T-helper 17 cell (primary cell): ENCODE measurements at regions not wholly inside any gene's neighbourhood (a gene's known extent, or its start where the extent isn't known, plus 50 kb on each side); places are given as distances from the start of the nearest gene placed in this dataset.
"Not testable (repeated sequence)": the region's sequence is repeated elsewhere in the genome, so short reads cannot be mapped to it uniquely, and the experiment has no call there.

Experiments used
- ATAC-seq: fragments of 150-1000 bp; cut with Tn5 transposase; 2 replicates; pipeline ENCODE4 v1.10.0; 2021; ENCODE audit warnings: mild to moderate bottlenecking, moderate library complexity
- DNase-seq, 3 donors: peaks; one replicate each; pipeline versions ENCODE4 v3.0.0 to v3.0.0-alpha.2; 2020 to 2021
- H3K9me3 ChIP-seq: one replicate; pipeline ENCODE4 v1.7.0; 2013; ENCODE audit warnings: low read length, mild to moderate bottlenecking; ENCODE audit not compliant: control insufficient read depth, poor library complexity, severe bottlenecking
- H3K27ac Mint-ChIP-seq: one replicate; pipeline ENCODE4 v1.8.0; 2022; ENCODE audit warnings: mild to moderate bottlenecking, moderate library complexity, mixed read lengths
- H3K27me3 Mint-ChIP-seq: one replicate; pipeline ENCODE4 v1.8.0; 2022; ENCODE audit warnings: mixed read lengths
- H3K36me3 Mint-ChIP-seq: one replicate; pipeline ENCODE4 v1.8.0; 2022; ENCODE audit warnings: low read depth, mixed read lengths
- H3K4me1 Mint-ChIP-seq: one replicate; pipeline ENCODE4 v1.8.0; 2022; ENCODE audit warnings: mild to moderate bottlenecking, mixed read lengths
- H3K4me3 Mint-ChIP-seq: one replicate; pipeline ENCODE4 v1.8.0; 2022; ENCODE audit warnings: mild to moderate bottlenecking, moderate library complexity, mixed read lengths

GRCh38 chr14:19132836-19133120, 165.5 kb downstream of the POTEM start:
- not testable (repeated sequence) for H3K27me3 Mint-ChIP-seq, H3K4me1 Mint-ChIP-seq, DNase-seq, ATAC-seq, H3K4me3 Mint-ChIP-seq, H3K36me3 Mint-ChIP-seq, H3K9me3 ChIP-seq, H3K27ac Mint-ChIP-seq

- not testable (repeated sequence) for DNase-seq, H3K4me1 Mint-ChIP-seq, H3K27me3 Mint-ChIP-seq, H3K27ac Mint-ChIP-seq, H3K9me3 ChIP-seq, ATAC-seq, H3K36me3 Mint-ChIP-seq, H3K4me3 Mint-ChIP-seq
Observed at GRCh38 chr14:19157106-19157709, 190.0 kb downstream of the POTEM start.

- H3K9me3 ChIP-seq, ATAC-seq, DNase-seq, H3K36me3 Mint-ChIP-seq, H3K27ac Mint-ChIP-seq, H3K4me1 Mint-ChIP-seq, H3K27me3 Mint-ChIP-seq, H3K4me3 Mint-ChIP-seq: not testable (repeated sequence)
Observed at GRCh38 chr14:19158012-19158411, 190.8 kb downstream of the POTEM start.

GRCh38 chr14:19158588-19158987, 191.4 kb downstream of the POTEM start:
- H3K36me3 Mint-ChIP-seq, H3K9me3 ChIP-seq: not testable (repeated sequence)

GRCh38 chr14:19159003-19159625, 191.9 kb downstream of the POTEM start:
- H3K9me3 ChIP-seq, DNase-seq, H3K27me3 Mint-ChIP-seq, H3K27ac Mint-ChIP-seq, ATAC-seq, H3K36me3 Mint-ChIP-seq, H3K4me3 Mint-ChIP-seq, H3K4me1 Mint-ChIP-seq: not testable (repeated sequence)

More at GRCh38 chr14:19158588-19158987, 191.4 kb downstream of the POTEM start:
- H3K4me1 Mint-ChIP-seq, H3K4me3 Mint-ChIP-seq, H3K27ac Mint-ChIP-seq, ATAC-seq, DNase-seq, H3K27me3 Mint-ChIP-seq: not testable (repeated sequence)

- DNase-seq, H3K36me3 Mint-ChIP-seq, ATAC-seq, H3K27ac Mint-ChIP-seq, H3K4me3 Mint-ChIP-seq, H3K27me3 Mint-ChIP-seq, H3K9me3 ChIP-seq, H3K4me1 Mint-ChIP-seq: not testable (repeated sequence)
Observed at GRCh38 chr14:19160379-19160778, 193.1 kb downstream of the POTEM start.

- not testable (repeated sequence) for H3K36me3 Mint-ChIP-seq, DNase-seq, H3K27ac Mint-ChIP-seq, H3K27me3 Mint-ChIP-seq, ATAC-seq, H3K4me3 Mint-ChIP-seq, H3K4me1 Mint-ChIP-seq, H3K9me3 ChIP-seq
Observed at GRCh38 chr14:19161251-19162033, 194.2 kb downstream of the POTEM start.

- not testable (repeated sequence) for H3K4me3 Mint-ChIP-seq, H3K9me3 ChIP-seq, H3K27me3 Mint-ChIP-seq, H3K36me3 Mint-ChIP-seq, H3K4me1 Mint-ChIP-seq, ATAC-seq, DNase-seq, H3K27ac Mint-ChIP-seq
Observed at GRCh38 chr14:19162034-19162706, 194.9 kb downstream of the POTEM start.

GRCh38 chr14:19162920-19163319, 195.7 kb downstream of the POTEM start:
- H3K4me3 Mint-ChIP-seq, H3K9me3 ChIP-seq, H3K36me3 Mint-ChIP-seq, H3K27ac Mint-ChIP-seq, DNase-seq, ATAC-seq, H3K4me1 Mint-ChIP-seq, H3K27me3 Mint-ChIP-seq: not testable (repeated sequence)

GRCh38 chr14:19163891-19164290, 196.7 kb downstream of the POTEM start:
- H3K4me3 Mint-ChIP-seq, H3K27me3 Mint-ChIP-seq, DNase-seq, ATAC-seq, H3K36me3 Mint-ChIP-seq, H3K4me1 Mint-ChIP-seq, H3K9me3 ChIP-seq, H3K27ac Mint-ChIP-seq: not testable (repeated sequence)

- not testable (repeated sequence) for H3K4me3 Mint-ChIP-seq, H3K4me1 Mint-ChIP-seq, H3K9me3 ChIP-seq, DNase-seq, H3K27ac Mint-ChIP-seq, H3K27me3 Mint-ChIP-seq, ATAC-seq, H3K36me3 Mint-ChIP-seq
Observed at GRCh38 chr14:19164426-19164825, 197.2 kb downstream of the POTEM start.

- DNase-seq, H3K4me1 Mint-ChIP-seq, H3K27me3 Mint-ChIP-seq, H3K9me3 ChIP-seq, H3K27ac Mint-ChIP-seq, H3K4me3 Mint-ChIP-seq, H3K36me3 Mint-ChIP-seq, ATAC-seq: not testable (repeated sequence)
Observed at GRCh38 chr14:19166056-19166455, 198.8 kb downstream of the POTEM start.

- H3K9me3 ChIP-seq, H3K4me1 Mint-ChIP-seq, DNase-seq, H3K27me3 Mint-ChIP-seq, H3K36me3 Mint-ChIP-seq, H3K27ac Mint-ChIP-seq, ATAC-seq, H3K4me3 Mint-ChIP-seq: not testable (repeated sequence)
Observed at GRCh38 chr14:19167454-19168190, 200.4 kb downstream of the POTEM start.
